Testis (tissue), 2 donors: ENCODE measurements at regions not wholly inside any gene's neighbourhood (a gene's known extent, or its start where the extent isn't known, plus 50 kb on each side); places are given as distances from the start of the nearest gene placed in this dataset.

Source experiments
- DNase-seq: peaks from one replicate; pipeline ENCODE4 v3.0.0-alpha.2; 2019
- H3K27ac ChIP-seq, 2 donors: fragments of 200-600 bp; sonication (generic); one replicate each; pipeline ENCODE4 v1.5.1; 2019
- H3K27me3 ChIP-seq: fragments of 200-600 bp; sonication (generic); one replicate; pipeline ENCODE4 v1.5.1; 2019
- H3K36me3 ChIP-seq: fragments of 200-600 bp; sonication (generic); one replicate; pipeline ENCODE4 v1.5.1; 2017; ENCODE audit warnings: low read depth; ENCODE audit errors: missing control alignments
- H3K4me1 ChIP-seq: fragments of 200-600 bp; sonication (generic); one replicate; pipeline ENCODE4 v1.5.1; 2019
- H3K4me3 ChIP-seq, 2 donors: fragments of 200-600 bp; sonication (generic); one replicate each; pipeline ENCODE4 v1.5.1; 2017 to 2019
- H3K9me3 ChIP-seq: fragments of 200-600 bp; sonication (generic); one replicate; pipeline ENCODE4 v1.5.1; 2017
- CTCF ChIP-seq, 3 experiments: fragments of 450-650 bp in 2 of 3; fragments of 200-600 bp in 1 of 3; sonication (generic) in 1 of 3; IDR thresholded peaks; one replicate each; pipeline ENCODE4 v1.5.1; 2016 to 2019; ENCODE audit warnings: antibody characterized with exemption in 3 of 3, mild to moderate bottlenecking in 2 of 3, moderate library complexity in 1 of 3
- POLR2A ChIP-seq: fragments of 450-650 bp; IDR thresholded peaks from one replicate; pipeline ENCODE4 v1.6.1; 2017; ENCODE audit warnings: antibody characterized with exemption, mild to moderate bottlenecking, moderate library complexity
- WGBS, 2 donors: methylation state at CpG; one replicate each; pipeline ENCODE4 v1.1.5; 2018; 5-methylcytosine and 5-hydroxymethylcytosine counted together
- intact Hi-C: fragments of 100-400 bp; cut with DNase I; formaldehyde crosslinking; loops from one replicate; pipeline ENCODE4 v1.15.1; 2023; ENCODE audit warnings: low total_unique reads

GRCh38 chr11:97136067-97136466 is 746.3 kb downstream of the JRKL start:
- no peak overlapping the region for H3K4me3 ChIP-seq
- WGBS, 2 donors: 94 to 100% methylated on average over 1 of the region's 1 CpG
- H3K27me3 ChIP-seq: no peaks in the 10 kb centered on the region

DNA sequence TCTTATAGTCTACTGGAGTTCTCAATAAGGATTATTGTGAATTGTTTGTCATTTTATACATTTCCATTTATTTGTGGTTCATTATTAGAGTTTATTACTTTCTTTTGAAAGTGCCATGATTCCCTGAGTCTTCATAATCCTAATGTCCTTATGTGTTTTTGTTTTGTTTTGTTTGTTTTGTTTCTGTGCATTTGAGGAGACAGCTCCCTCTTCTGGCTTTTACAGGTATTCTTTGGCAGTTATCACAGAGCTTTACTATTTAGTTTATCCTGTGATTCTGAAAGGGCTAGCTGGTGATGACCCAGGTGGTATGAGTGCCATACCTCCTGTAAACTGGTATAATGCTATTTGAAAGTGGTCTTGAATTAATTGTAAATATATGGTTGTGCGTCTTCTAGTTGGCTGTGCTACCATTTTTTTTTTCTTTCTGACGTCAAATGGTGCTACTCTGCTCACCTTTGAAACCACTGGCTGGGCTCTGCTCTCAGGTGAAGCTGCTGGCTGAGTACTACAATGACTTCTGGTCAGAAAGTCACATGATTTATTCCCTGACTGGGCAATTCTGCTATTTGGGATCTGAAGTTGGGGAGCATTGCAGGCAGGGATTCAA is 751.2 kb downstream of the JRKL start:
- H3K27me3 ChIP-seq: no peaks in the 10 kb centered on the region
- intact Hi-C loops: no loop called here
- no peaks in the 10 kb centered on the region for H3K9me3 ChIP-seq
- no peak for DNase-seq
- no peak overlapping the region for H3K4me3 ChIP-seq
- H3K27ac ChIP-seq: no peak overlapping the region
- H3K36me3 ChIP-seq: no peaks in the 10 kb centered on the region
- peak; percentile 33 to 58 (median 35) for TF ChIP-seq CTCF (IDR thresholded peaks at IDR 0.05)
- TF ChIP-seq POLR2A: no peak
- WGBS, 2 donors: 73 to 77% methylated on average over 2 of the region's 2 CpGs
- no peaks in the 10 kb centered on the region for H3K4me1 ChIP-seq

More at GRCh38 chr11:97136067-97136466, 746.3 kb downstream of the JRKL start:
- Histone ChIP-seq H3K9me3 (no peaks in the 10 kb centered on the region), H3K4me1 (no peaks in the 10 kb centered on the region), H3K36me3 (no peaks in the 10 kb centered on the region), H3K27ac (no peak overlapping the region)
- intact Hi-C loops: no loop called here
- DNase-seq: no peak
- no peak for TF ChIP-seq POLR2A
- no peak for TF ChIP-seq CTCF (IDR thresholded peaks at IDR 0.05)

DNA sequence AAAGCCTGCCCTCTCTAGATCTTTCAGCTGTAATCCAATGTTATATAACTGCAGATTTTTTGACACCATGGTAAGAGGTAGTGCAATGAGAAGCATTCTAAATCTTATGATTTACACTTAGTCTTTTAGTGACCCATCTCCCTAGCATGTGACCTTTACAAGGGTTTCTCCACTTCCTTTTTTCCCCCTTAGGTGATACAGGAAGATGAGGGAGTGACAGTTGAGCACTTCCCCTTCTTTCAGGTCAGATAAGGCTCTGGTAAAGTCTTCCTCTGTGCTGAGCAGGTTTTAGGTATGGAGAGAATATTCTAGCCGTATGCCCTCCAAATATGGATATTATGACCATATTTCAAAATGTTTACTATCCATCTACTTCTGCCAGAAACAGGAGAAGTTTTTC is 753.6 kb downstream of the JRKL start:
- DNase-seq: no peak
- 76 to 79% methylated on average over 1 of the region's 1 CpG for WGBS, 2 donors
- H3K9me3 ChIP-seq: no peaks in the 10 kb centered on the region
- H3K27me3 ChIP-seq: no peaks in the 10 kb centered on the region
- no peak overlapping the region for H3K4me3 ChIP-seq
- no peaks in the 10 kb centered on the region for H3K4me1 ChIP-seq
- TF ChIP-seq POLR2A (no peak), CTCF (IDR thresholded peaks at IDR 0.05) (no peak)
- intact Hi-C loops: no loop called here
- H3K36me3 ChIP-seq: no peaks in the 10 kb centered on the region
- H3K27ac ChIP-seq: no peak overlapping the region

- no peaks in the 10 kb centered on the region for H3K4me1 ChIP-seq
- intact Hi-C loops: no loop called here
- H3K27ac ChIP-seq: no peak overlapping the region
- DNase-seq: no peak
- no peaks in the 10 kb centered on the region for H3K27me3 ChIP-seq
- TF ChIP-seq CTCF (IDR thresholded peaks at IDR 0.05) (no peak), POLR2A (no peak)
- no peaks in the 10 kb centered on the region for H3K9me3 ChIP-seq
- no peak overlapping the region for H3K4me3 ChIP-seq
- WGBS, 2 donors: 44 to 46% methylated on average over 2 of the region's 2 CpGs
- H3K36me3 ChIP-seq: no peaks in the 10 kb centered on the region
Observed at GRCh38 chr11:97149741-97150140, 759.9 kb downstream of the JRKL start.

- Histone ChIP-seq H3K4me1 (no peaks in the 10 kb centered on the region), H3K27ac (no peak overlapping the region), H3K27me3 (no peaks in the 10 kb centered on the region), H3K4me3 (no peak overlapping the region), H3K9me3 (no peaks in the 10 kb centered on the region), H3K36me3 (no peaks in the 10 kb centered on the region)
- no peak for DNase-seq
- intact Hi-C loops: no loop called here
- TF ChIP-seq POLR2A: no peak
- TF ChIP-seq CTCF (IDR thresholded peaks at IDR 0.05): no peak
- WGBS, 2 donors: 84 to 90% methylated on average over 2 of the region's 2 CpGs
Observed at GRCh38 chr11:97157221-97157740, 767.5 kb downstream of the JRKL start.
